H9 (cell line): ENCODE measurements at regions not wholly inside any gene's neighbourhood (a gene's known extent, or its start where the extent isn't known, plus 50 kb on each side); places are given as distances from the start of the nearest gene placed in this dataset.

ENCODE experiments used
- DNase-seq: peaks from one replicate; pipeline ENCODE4 v3.0.0-alpha.2; 2017
- H2AFZ ChIP-seq: one replicate; pipeline ENCODE4 v1.6.1; 2013; ENCODE audit warnings: mild to moderate bottlenecking, low read length, control low read depth, moderate library complexity
- H2AK5ac ChIP-seq: 2 replicates; pipeline ENCODE4 v1.6.1; 2013; ENCODE audit warnings: low read length, control low read depth, mixed read lengths; ENCODE audit not compliant: insufficient read length
- H2BK120ac ChIP-seq: one replicate; pipeline ENCODE4 v1.6.1; 2013; ENCODE audit warnings: low read depth, mild to moderate bottlenecking, low read length, control low read depth, inconsistent platforms; ENCODE audit not compliant: poor library complexity, severe bottlenecking
- H2BK12ac ChIP-seq: 2 replicates; pipeline ENCODE4 v1.6.1; 2013; ENCODE audit warnings: low read length, control low read depth, mixed read lengths, low read depth; ENCODE audit not compliant: insufficient read length
- H2BK15ac ChIP-seq: 2 replicates; pipeline ENCODE4 v1.6.1; 2013; ENCODE audit warnings: low read depth, low read length, control low read depth
- H2BK20ac ChIP-seq: one replicate; pipeline ENCODE4 v1.6.1; 2013; ENCODE audit warnings: low read depth, mild to moderate bottlenecking, low read length, control low read depth, inconsistent platforms; ENCODE audit not compliant: poor library complexity, severe bottlenecking
- H2BK5ac ChIP-seq: 2 replicates; pipeline ENCODE4 v1.6.1; 2013; ENCODE audit warnings: low read length, control low read depth, mixed read lengths; ENCODE audit not compliant: insufficient read length
- H3K14ac ChIP-seq: 2 replicates; pipeline ENCODE4 v1.6.1; 2013; ENCODE audit warnings: low read length, control low read depth; ENCODE audit not compliant: insufficient read depth
- H3K18ac ChIP-seq: 2 replicates; pipeline ENCODE4 v1.6.1; 2013; ENCODE audit warnings: low read depth, mild to moderate bottlenecking, mixed read lengths, low read length, control low read depth; ENCODE audit not compliant: insufficient read length
- H3K23ac ChIP-seq: 2 replicates; pipeline ENCODE4 v1.6.1; 2013; ENCODE audit warnings: low read length, control low read depth, mixed read lengths, low read depth; ENCODE audit not compliant: insufficient read length
- H3K23me2 ChIP-seq: 2 replicates; pipeline ENCODE4 v1.6.1; 2013; ENCODE audit warnings: low read depth, mild to moderate bottlenecking, mixed read lengths, low read length, control low read depth; ENCODE audit not compliant: insufficient read length, poor library complexity, severe bottlenecking
- H3K27ac ChIP-seq: 2 replicates; pipeline ENCODE4 v1.5.1; 2013; ENCODE audit warnings: low read length, control low read depth, mixed read lengths, low read depth; ENCODE audit not compliant: insufficient read length
- H3K27me3 ChIP-seq: 2 replicates; pipeline ENCODE4 v1.6.1; 2013; ENCODE audit warnings: low read length, control low read depth, inconsistent platforms; ENCODE audit not compliant: insufficient read depth
- H3K4ac ChIP-seq: 2 replicates; pipeline ENCODE4 v1.6.1; 2013; ENCODE audit warnings: low read depth, mild to moderate bottlenecking, control low read depth, inconsistent platforms, low read length, moderate library complexity
- H3K4me1 ChIP-seq: 2 replicates; pipeline ENCODE4 v1.6.1; 2013; ENCODE audit warnings: low read length, control low read depth, inconsistent platforms; ENCODE audit not compliant: insufficient read depth
- H3K4me2 ChIP-seq: 2 replicates; pipeline ENCODE4 v1.6.1; 2013; ENCODE audit warnings: low read length, control low read depth, mixed read lengths; ENCODE audit not compliant: insufficient read length, insufficient read depth
- H3K56ac ChIP-seq: 2 replicates; pipeline ENCODE4 v1.6.1; 2013; ENCODE audit warnings: low read depth, mild to moderate bottlenecking, mixed read lengths, low read length, control low read depth; ENCODE audit not compliant: insufficient read length
- H3K79me1 ChIP-seq: 2 replicates; pipeline ENCODE4 v1.6.1; 2013; ENCODE audit warnings: low read depth, mild to moderate bottlenecking, moderate library complexity, low read length, control low read depth, inconsistent platforms; ENCODE audit not compliant: insufficient read depth, poor library complexity, severe bottlenecking
- H3K79me2 ChIP-seq: 2 replicates; pipeline ENCODE4 v1.6.1; 2013; ENCODE audit warnings: low read length, control low read depth, inconsistent platforms; ENCODE audit not compliant: insufficient read depth
- H3K9ac ChIP-seq: 2 replicates; pipeline ENCODE4 v1.6.1; 2013; ENCODE audit warnings: low read length, control low read depth, mixed read lengths; ENCODE audit not compliant: insufficient read length; ENCODE audit errors: extremely low read depth
- H3K9me3 ChIP-seq: one replicate; pipeline ENCODE4 v1.6.1; 2013; ENCODE audit warnings: low read depth, low read length, inconsistent platforms; ENCODE audit not compliant: control insufficient read depth
- H3T11ph ChIP-seq: one replicate; pipeline ENCODE4 v1.6.1; 2013; ENCODE audit warnings: mild to moderate bottlenecking, low read length, control low read depth, inconsistent platforms
- H4K20me1 ChIP-seq: one replicate; pipeline ENCODE4 v1.6.1; 2013; ENCODE audit not compliant: control insufficient read depth, insufficient read length, insufficient read depth
- H4K5ac ChIP-seq: 2 replicates; pipeline ENCODE4 v1.6.1; 2013; ENCODE audit warnings: low read depth, mild to moderate bottlenecking, mixed read lengths, low read length, control low read depth; ENCODE audit not compliant: insufficient read length
- H4K8ac ChIP-seq: replicated peaks from 2 replicates; pipeline ENCODE4 v1.6.1; 2013; ENCODE audit warnings: low read length, control low read depth, mixed read lengths, low read depth; ENCODE audit not compliant: insufficient read length
- H4K91ac ChIP-seq: 2 replicates; pipeline ENCODE4 v1.6.1; 2013; ENCODE audit warnings: low read depth, mild to moderate bottlenecking, moderate library complexity, mixed read lengths, low read length, control low read depth; ENCODE audit not compliant: insufficient read length
- H3K27ac Mint-ChIP-seq, 3 experiments: 2 replicates in 2 of 3; 3 replicates in 1 of 3; pipeline ENCODE4 v1.8.0; 2020 to 2021; ENCODE audit warnings: mixed read lengths in 3 of 3, mild to moderate bottlenecking in 1 of 3, moderate library complexity in 1 of 3
- H3K27me3 Mint-ChIP-seq: 2 replicates; pipeline ENCODE4 v1.8.0; 2021; ENCODE audit warnings: low read depth, mild to moderate bottlenecking, moderate library complexity, mixed read lengths
- H3K36me3 Mint-ChIP-seq, 3 experiments: 2 replicates in 2 of 3; 3 replicates in 1 of 3; pipeline ENCODE4 v1.8.0; 2020 to 2021; ENCODE audit warnings: low read depth in 3 of 3, mixed read lengths in 3 of 3; ENCODE audit not compliant: insufficient read depth in 1 of 3
- H3K4me1 Mint-ChIP-seq, 2 experiments: 2 replicates each; pipeline ENCODE4 v1.8.0; 2020; ENCODE audit warnings: mixed read lengths in 2 of 2
- H3K4me3 Mint-ChIP-seq, 2 experiments: 2 replicates in 1 of 2; 3 replicates in 1 of 2; pipeline ENCODE4 v1.8.0; 2020 to 2021; ENCODE audit warnings: mild to moderate bottlenecking in 2 of 2, mixed read lengths in 2 of 2, moderate library complexity in 1 of 2
- H3K9me3 Mint-ChIP-seq, 2 experiments: 2 replicates in 1 of 2; 3 replicates in 1 of 2; pipeline ENCODE4 v1.8.0; 2020; ENCODE audit warnings: mild to moderate bottlenecking in 2 of 2, mixed read lengths in 2 of 2, moderate library complexity in 1 of 2
- TF ChIP-seq, protein P1 (sequence below): fragments of 200-600 bp; sonication (generic); conservative IDR thresholded peaks from 3 replicates; pipeline ENCODE4 v1.8.0; 2021; ENCODE audit warnings: antibody characterized with exemption, mild to moderate bottlenecking

DNA sequence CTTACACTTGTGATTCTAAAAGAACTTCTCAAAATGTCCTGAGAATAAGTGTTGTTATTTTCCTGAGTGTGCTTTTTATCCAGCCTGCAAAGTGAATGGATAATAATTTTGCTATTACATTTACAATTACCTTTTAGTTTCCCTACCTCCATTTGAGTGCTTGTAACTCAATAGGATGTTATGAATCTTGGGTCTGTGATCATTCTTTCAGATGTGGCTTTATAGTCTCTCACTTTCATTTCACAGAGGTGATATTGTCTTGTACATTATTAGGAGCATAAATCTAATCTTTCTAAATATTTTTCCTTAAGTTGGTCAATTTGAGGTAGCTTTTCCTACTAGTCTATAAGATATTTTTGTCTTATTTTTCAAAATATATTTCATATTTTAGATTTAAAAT is 386.3 kb upstream of the EPHA6 start:
- Histone ChIP-seq H4K20me1 (no peaks in the 10 kb centered on the region), H2BK5ac (no peak overlapping the region), H3K9ac (no peak overlapping the region), H3K23ac (no peak overlapping the region), H3K27me3 (no peaks in the 10 kb centered on the region), H3K4me1 (no peaks in the 10 kb centered on the region), H4K5ac (no peak overlapping the region), H4K91ac (no peak overlapping the region), H3K14ac (no peak overlapping the region), H3K23me2 (no peaks in the 10 kb centered on the region), H3K4me2 (no peak overlapping the region), H2BK15ac (no peak overlapping the region), H4K8ac (no peak overlapping the region), H3K27ac (no peak overlapping the region), H3K4ac (no peak overlapping the region), H2AK5ac (no peak overlapping the region), H2BK12ac (no peak overlapping the region), H2BK20ac (no peak overlapping the region), H3K9me3 (no peaks in the 10 kb centered on the region), H3T11ph (no peak overlapping the region), H2AFZ (no peak overlapping the region), H2BK120ac (no peak overlapping the region), H3K18ac (no peak overlapping the region), H3K79me2 (no peaks in the 10 kb centered on the region), H3K56ac (no peak overlapping the region), H3K79me1 (no peaks in the 10 kb centered on the region)
- Mint-ChIP-seq H3K36me3 (no peaks in the 10 kb centered on the region), H3K4me1 (no peaks in the 10 kb centered on the region), H3K27me3 (no peaks in the 10 kb centered on the region), H3K4me3 (no peak overlapping the region), H3K9me3 (no peaks in the 10 kb centered on the region), H3K27ac (no peak overlapping the region)
- TF ChIP-seq, protein P1, sequence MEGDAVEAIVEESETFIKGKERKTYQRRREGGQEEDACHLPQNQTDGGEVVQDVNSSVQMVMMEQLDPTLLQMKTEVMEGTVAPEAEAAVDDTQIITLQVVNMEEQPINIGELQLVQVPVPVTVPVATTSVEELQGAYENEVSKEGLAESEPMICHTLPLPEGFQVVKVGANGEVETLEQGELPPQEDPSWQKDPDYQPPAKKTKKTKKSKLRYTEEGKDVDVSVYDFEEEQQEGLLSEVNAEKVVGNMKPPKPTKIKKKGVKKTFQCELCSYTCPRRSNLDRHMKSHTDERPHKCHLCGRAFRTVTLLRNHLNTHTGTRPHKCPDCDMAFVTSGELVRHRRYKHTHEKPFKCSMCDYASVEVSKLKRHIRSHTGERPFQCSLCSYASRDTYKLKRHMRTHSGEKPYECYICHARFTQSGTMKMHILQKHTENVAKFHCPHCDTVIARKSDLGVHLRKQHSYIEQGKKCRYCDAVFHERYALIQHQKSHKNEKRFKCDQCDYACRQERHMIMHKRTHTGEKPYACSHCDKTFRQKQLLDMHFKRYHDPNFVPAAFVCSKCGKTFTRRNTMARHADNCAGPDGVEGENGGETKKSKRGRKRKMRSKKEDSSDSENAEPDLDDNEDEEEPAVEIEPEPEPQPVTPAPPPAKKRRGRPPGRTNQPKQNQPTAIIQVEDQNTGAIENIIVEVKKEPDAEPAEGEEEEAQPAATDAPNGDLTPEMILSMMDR: no peak
- no peak for DNase-seq
